Activated T-helper 1 cell treated with anti-CD3 and anti-CD28 coated beads, Interleukin-12 subunit alpha, Interleukin-12 subunit beta, Interleukin-2, Interleukin-4 antibody, amounts not matched to agents 30 ng/mL and 10 ng/mL and 1 ng/mL, durations not matched to agents 14 hours and 24 hours and 36 hours (primary cell): ENCODE measurements at regions not wholly inside any gene's neighbourhood (a gene's known extent, or its start where the extent isn't known, plus 50 kb on each side); places are given as distances from the start of the nearest gene placed in this dataset.

ENCODE experiments used
- DNase-seq: peaks from one replicate; pipeline ENCODE4 v3.0.0; 2021; ENCODE audit warnings: low spot score
- H3K27ac Mint-ChIP-seq: one replicate; pipeline ENCODE4 v1.8.0; 2021; ENCODE audit warnings: mild to moderate bottlenecking, mixed read lengths
- H3K27me3 Mint-ChIP-seq: one replicate; pipeline ENCODE4 v1.8.0; 2022; ENCODE audit warnings: mild to moderate bottlenecking, moderate library complexity, mixed read lengths; ENCODE audit not compliant: insufficient read depth
- H3K36me3 Mint-ChIP-seq: one replicate; pipeline ENCODE4 v1.8.0; 2021; ENCODE audit warnings: low read depth, mixed read lengths
- H3K4me1 Mint-ChIP-seq: one replicate; pipeline ENCODE4 v1.8.0; 2021; ENCODE audit warnings: low read depth, mixed read lengths
- H3K4me3 Mint-ChIP-seq: one replicate; pipeline ENCODE4 v1.8.0; 2021; ENCODE audit warnings: mild to moderate bottlenecking, moderate library complexity, mixed read lengths
- H3K9me3 Mint-ChIP-seq: one replicate; pipeline ENCODE4 v1.8.0; 2021; ENCODE audit warnings: mixed read lengths
- intact Hi-C: fragments of 100-400 bp; cut with micrococcal nuclease; formaldehyde crosslinking; loops from one replicate; pipeline ENCODE4 v1.15.1; 2024

GRCh38 chr11:129595038-129595962 lies 219.7 kb downstream of the BARX2 start:
- intact Hi-C loops: no loop called here
- no peaks in the 10 kb centered on the region for H3K36me3 Mint-ChIP-seq
- H3K27me3 Mint-ChIP-seq: peaks cover 5% of the 10 kb centered on the region
- H3K9me3 Mint-ChIP-seq: peaks cover 6% of the 10 kb centered on the region
- no peak for DNase-seq
- no peaks in the 10 kb centered on the region for H3K4me1 Mint-ChIP-seq
- no peak overlapping the region for H3K4me3 Mint-ChIP-seq
- H3K27ac Mint-ChIP-seq: no peak overlapping the region

DNA sequence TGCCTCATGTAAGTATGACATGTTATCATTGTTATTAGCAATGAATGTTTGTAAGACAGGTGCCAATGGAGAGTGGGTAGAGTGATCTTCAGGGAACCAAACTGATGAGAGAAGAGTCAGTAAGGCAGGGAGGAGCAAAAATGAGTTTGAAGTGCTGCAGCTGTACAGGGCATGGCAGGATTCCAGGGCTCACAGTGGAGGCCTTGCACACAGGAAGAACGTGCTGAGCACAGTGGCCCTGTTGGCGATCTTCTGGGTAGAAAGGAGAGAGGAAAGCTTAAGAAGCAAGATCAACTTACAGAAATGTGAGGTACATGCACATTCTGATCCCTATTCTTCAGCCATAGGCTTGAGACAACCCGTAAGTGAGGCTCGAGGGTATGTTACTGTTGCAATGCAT lies 219.3 kb upstream of the TMEM45B start:
- no peak for DNase-seq
- Mint-ChIP-seq H3K4me1 (no peaks in the 10 kb centered on the region), H3K27me3 (peaks cover 5% of the 10 kb centered on the region), H3K4me3 (no peak overlapping the region), H3K9me3 (peaks cover 6% of the 10 kb centered on the region), H3K36me3 (no peaks in the 10 kb centered on the region), H3K27ac (no peak overlapping the region)
- intact Hi-C loops: no loop called here

DNA sequence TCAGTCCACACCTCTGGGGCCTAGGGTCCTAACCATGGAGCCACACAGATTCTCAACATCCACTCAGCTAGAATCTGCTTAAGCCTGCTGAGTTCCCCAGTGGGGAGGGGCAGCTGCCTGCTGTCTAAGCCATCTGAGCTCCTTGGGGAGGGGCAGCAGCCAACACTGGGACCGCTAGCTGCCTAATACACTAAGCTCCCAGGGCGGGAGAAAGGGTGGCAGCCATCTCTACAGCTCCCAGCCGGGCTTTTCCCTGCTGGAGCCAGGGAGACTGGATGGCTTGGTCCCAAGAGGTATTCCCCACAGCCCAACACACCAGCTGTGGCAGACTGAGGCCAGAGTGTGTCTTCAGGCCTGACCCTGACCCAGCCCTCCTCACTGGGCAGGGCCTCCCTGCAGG lies 217.3 kb upstream of the TMEM45B start:
- Mint-ChIP-seq H3K4me1 (no peaks in the 10 kb centered on the region), H3K9me3 (peaks cover 6% of the 10 kb centered on the region), H3K27ac (no peak overlapping the region), H3K27me3 (peaks cover 2% of the 10 kb centered on the region), H3K36me3 (no peaks in the 10 kb centered on the region), H3K4me3 (no peak overlapping the region)
- intact Hi-C loops: no loop called here
- DNase-seq: no peak

GRCh38 chr11:129605815-129606214 lies 209.8 kb upstream of the TMEM45B start:
- no peak for DNase-seq
- H3K27me3 Mint-ChIP-seq: no peaks in the 10 kb centered on the region
- intact Hi-C loops: no loop called here
- H3K4me3 Mint-ChIP-seq: no peak overlapping the region
- H3K4me1 Mint-ChIP-seq: no peaks in the 10 kb centered on the region
- no peaks in the 10 kb centered on the region for H3K9me3 Mint-ChIP-seq
- no peaks in the 10 kb centered on the region for H3K36me3 Mint-ChIP-seq
- no peak overlapping the region for H3K27ac Mint-ChIP-seq

DNA sequence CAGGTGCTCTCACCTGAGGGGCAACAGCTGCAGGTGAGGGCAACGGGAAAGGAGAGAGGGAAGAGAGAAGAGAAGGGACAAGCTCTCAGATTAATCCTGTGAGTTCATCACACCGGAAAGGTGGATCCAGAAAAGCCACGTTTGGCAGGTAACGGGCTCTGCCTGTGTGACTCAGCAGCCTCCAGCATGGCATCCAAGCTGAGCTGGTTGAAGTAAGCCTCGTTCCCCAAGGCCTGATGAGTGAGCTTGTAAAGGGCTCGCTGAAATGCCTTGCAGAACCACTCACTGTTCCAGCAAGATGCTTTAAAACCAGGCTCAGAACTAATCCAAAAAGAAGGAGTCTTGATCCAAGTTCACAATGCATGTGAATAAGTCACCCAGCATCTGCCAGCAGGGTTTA lies 206.9 kb upstream of the TMEM45B start:
- Mint-ChIP-seq H3K27ac (no peak overlapping the region), H3K9me3 (no peaks in the 10 kb centered on the region), H3K36me3 (no peaks in the 10 kb centered on the region), H3K4me3 (no peak overlapping the region), H3K4me1 (no peaks in the 10 kb centered on the region), H3K27me3 (no peaks in the 10 kb centered on the region)
- DNase-seq: no peak
- intact Hi-C loops: no loop called here

- H3K27me3 Mint-ChIP-seq: no peaks in the 10 kb centered on the region
- H3K36me3 Mint-ChIP-seq: no peaks in the 10 kb centered on the region
- no peak for DNase-seq
- H3K4me1 Mint-ChIP-seq: no peaks in the 10 kb centered on the region
- no peak overlapping the region for H3K4me3 Mint-ChIP-seq
- intact Hi-C loops: no loop called here
- no peaks in the 10 kb centered on the region for H3K9me3 Mint-ChIP-seq
- no peak overlapping the region for H3K27ac Mint-ChIP-seq
Measured at GRCh38 chr11:129610125-129610524, 205.5 kb upstream of the TMEM45B start.

DNA sequence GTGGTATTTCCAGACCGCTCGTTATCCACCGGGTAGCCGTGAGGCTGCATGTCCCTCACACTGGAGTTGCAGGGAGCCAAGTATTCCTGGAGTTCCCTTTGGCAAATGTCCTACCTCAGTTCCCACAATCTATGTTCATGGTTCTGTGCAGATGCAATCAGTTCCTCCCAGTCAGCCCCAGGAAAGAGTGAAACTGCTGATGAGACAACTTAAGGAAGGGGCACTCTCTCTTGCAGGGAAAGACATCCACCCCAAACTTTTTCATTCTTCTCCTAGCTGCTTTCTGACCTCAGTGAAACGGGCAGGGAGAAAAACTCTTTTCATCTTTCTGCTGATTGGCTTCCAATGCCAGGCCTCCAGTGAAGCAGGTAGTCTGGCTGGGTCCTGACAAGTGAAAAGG lies 205.1 kb upstream of the TMEM45B start:
- H3K36me3 Mint-ChIP-seq: no peaks in the 10 kb centered on the region
- intact Hi-C loops: no loop called here
- no peaks in the 10 kb centered on the region for H3K27me3 Mint-ChIP-seq
- H3K4me1 Mint-ChIP-seq: no peaks in the 10 kb centered on the region
- H3K4me3 Mint-ChIP-seq: no peak overlapping the region
- DNase-seq: no peak
- H3K27ac Mint-ChIP-seq: no peak overlapping the region
- H3K9me3 Mint-ChIP-seq: no peaks in the 10 kb centered on the region

DNA sequence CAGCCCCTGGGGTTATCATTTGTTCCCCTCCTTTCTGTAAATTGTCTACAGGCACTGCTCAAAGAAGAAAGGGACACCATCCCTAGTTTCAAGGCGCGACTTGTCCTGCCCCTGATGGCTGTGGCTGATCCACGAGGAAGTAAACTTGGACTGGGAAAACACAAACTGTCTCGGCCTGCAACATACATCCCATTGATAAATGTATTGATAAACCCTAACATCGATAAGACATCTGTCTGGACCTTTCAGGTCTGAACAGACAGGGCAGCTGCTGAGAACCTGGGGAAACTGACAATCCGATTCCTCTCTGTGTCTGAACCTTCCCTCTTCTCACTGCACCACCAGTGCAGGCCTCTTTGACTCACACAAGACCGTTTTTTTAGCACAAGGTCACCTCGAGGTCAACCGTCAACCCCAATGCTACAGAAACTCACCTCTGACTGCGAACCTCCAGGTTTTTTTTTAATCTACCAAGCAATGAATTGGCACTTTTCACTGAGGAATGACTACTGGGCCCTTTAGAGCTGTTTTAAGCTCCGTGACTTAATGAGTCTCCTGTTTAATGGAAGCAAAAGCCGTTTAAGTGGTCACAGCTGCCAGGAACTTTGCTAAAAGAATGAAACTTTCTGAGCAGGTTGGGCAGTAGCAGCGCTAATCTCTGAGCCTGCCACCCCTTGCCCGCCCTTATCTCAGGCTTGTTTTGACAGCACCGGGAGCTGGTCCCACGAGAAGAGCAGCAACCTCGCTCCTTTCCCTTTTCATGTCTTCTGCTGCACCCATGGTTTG lies 203.8 kb upstream of the TMEM45B start:
- no peaks in the 10 kb centered on the region for H3K4me1 Mint-ChIP-seq
- H3K27ac Mint-ChIP-seq: no peak overlapping the region

GRCh38 chr11:129612447-129612961 lies 203.1 kb upstream of the TMEM45B start:
- Mint-ChIP-seq H3K9me3 (no peaks in the 10 kb centered on the region), H3K4me3 (no peak overlapping the region), H3K4me1 (no peaks in the 10 kb centered on the region), H3K27me3 (peaks cover 2% of the 10 kb centered on the region), H3K27ac (no peak overlapping the region), H3K36me3 (no peaks in the 10 kb centered on the region)
- intact Hi-C loops: no loop called here
- no peak for DNase-seq

More for the DNA sequence above, 203.8 kb upstream of the TMEM45B start:
- Mint-ChIP-seq H3K4me3 (no peak overlapping the region), H3K9me3 (no peaks in the 10 kb centered on the region), H3K36me3 (no peaks in the 10 kb centered on the region), H3K27me3 (no peaks in the 10 kb centered on the region)
- DNase-seq: no peak
- intact Hi-C loops: no loop called here

DNA sequence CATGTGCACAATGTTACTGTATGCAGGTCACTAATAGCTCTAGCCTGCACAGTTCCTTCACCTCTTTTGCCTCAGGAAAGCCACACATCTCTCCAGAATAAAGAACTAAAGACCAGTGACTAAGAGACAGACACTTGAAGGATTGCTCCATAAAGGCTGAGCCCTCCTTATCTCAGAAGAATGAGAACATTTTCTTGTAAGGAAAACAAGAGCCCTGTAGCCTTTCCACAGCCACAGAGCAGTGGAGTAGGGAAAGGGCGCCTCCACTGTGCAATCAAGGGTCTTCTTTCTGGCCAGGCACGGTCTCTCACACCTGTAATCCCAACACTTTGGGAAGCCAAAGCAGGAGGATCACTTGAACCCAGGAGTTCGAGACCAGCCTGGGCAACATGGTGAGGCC lies 202.6 kb upstream of the TMEM45B start:
- no peak overlapping the region for H3K4me3 Mint-ChIP-seq
- no peak overlapping the region for H3K27ac Mint-ChIP-seq
- H3K9me3 Mint-ChIP-seq: no peaks in the 10 kb centered on the region
- intact Hi-C loops: no loop called here
- no peak for DNase-seq
- H3K4me1 Mint-ChIP-seq: no peaks in the 10 kb centered on the region
- H3K36me3 Mint-ChIP-seq: no peaks in the 10 kb centered on the region
- peaks cover 3% of the 10 kb centered on the region for H3K27me3 Mint-ChIP-seq

DNA sequence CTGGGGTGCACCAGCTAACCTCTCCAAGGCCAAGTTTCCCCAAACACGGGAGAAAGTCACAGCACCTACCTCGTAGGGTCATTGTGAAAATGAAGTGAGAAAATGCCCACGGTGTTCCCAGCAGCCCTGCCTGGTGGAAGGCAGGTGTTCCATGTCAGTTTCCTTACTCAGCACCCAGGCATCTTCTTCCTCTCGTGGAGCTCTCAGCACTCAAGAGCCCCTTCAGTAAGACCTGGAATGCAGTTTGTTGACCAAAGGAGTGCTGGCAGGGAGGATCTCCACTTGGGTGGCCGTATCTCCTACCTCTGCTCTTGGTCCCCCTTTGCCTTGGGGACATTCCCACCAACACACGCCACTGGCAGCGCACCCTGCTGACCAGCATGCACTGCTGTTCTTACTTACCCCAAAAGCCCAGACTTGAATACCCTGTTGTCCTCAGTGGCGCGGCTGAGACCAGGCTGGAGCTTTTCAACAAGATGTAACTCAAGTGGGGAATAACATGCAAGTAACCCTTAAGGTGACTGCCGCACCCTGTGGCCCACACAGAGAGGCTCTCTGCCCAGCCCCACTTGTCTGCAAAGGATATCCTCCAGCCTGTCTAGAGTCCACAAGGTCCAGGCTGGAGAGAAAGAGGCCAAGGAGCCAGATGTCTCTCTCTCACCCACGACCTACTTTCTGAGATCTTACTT lies 201.2 kb upstream of the TMEM45B start:
- Mint-ChIP-seq H3K36me3 (no peaks in the 10 kb centered on the region), H3K27me3 (peaks cover 3% of the 10 kb centered on the region), H3K9me3 (no peaks in the 10 kb centered on the region), H3K4me1 (no peaks in the 10 kb centered on the region), H3K27ac (no peak overlapping the region), H3K4me3 (no peak overlapping the region)
- no peak for DNase-seq
- intact Hi-C loops: no loop called here

GRCh38 chr11:129618046-129618569 lies 197.5 kb upstream of the TMEM45B start:
- H3K4me3 Mint-ChIP-seq: no peak overlapping the region
- no peaks in the 10 kb centered on the region for H3K9me3 Mint-ChIP-seq
- intact Hi-C loops: no loop called here
- H3K36me3 Mint-ChIP-seq: no peaks in the 10 kb centered on the region
- H3K4me1 Mint-ChIP-seq: no peaks in the 10 kb centered on the region
- H3K27ac Mint-ChIP-seq: no peak overlapping the region
- DNase-seq: no peak
- H3K27me3 Mint-ChIP-seq: peaks cover 3% of the 10 kb centered on the region
